Stimulated activated CD4-positive, alpha-beta T cell treated with anti-CD3 and anti-CD28 coated beads, Interleukin-2, amount 100 ng/mL, for 48 hours (primary cell): ENCODE measurements at regions not wholly inside any gene's neighbourhood (a gene's known extent, or its start where the extent isn't known, plus 50 kb on each side); places are given as distances from the start of the nearest gene placed in this dataset.
"Not testable (repeated sequence)": the region's sequence is repeated elsewhere in the genome, so short reads cannot be mapped to it uniquely, and the experiment has no call there.

ENCODE experiments used
- DNase-seq, 2 donors: peaks; one replicate each; pipeline ENCODE4 v3.0.0-alpha.2; 2020

DNA sequence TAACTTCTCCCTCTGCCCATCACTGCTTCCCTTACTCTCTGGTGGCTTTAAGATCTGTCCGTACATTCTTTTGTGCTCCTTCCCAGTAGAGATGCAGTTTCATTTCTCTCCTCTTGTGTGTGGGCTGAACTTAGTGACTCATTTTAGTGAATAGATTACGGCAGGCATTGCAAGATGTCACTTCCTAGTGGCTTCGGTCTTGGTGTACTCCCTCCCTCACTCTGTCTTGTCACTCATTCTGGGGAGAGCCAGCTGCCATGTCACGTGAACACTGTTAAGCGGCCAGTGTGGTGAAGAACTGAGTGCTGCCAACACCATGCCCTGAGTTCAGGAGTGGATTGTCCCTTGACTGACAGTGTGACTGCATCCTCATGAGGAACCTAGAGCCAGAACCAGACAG, 115.9 kb downstream of the OTOR start:
- no peak for DNase-seq

DNA sequence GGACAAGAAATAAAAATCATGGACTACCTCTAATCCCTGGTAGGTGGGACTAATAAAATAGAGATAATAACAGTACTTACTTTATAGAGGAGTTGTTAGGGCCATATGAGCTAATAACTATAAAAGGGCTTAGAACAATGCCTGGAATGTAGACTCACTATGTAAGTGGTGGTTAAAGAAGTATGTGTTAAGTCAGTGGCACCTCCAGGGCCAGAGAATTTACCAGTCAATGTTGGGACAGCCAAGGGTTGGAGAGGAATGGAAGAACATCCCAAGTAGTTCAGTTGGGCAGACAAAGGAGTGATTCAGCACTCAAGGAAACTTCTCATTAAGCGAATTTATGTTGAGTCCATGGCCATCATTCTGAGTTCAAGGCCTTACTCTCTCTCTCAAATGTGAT, 116.8 kb downstream of the OTOR start:
- DNase-seq: no peak

DNA sequence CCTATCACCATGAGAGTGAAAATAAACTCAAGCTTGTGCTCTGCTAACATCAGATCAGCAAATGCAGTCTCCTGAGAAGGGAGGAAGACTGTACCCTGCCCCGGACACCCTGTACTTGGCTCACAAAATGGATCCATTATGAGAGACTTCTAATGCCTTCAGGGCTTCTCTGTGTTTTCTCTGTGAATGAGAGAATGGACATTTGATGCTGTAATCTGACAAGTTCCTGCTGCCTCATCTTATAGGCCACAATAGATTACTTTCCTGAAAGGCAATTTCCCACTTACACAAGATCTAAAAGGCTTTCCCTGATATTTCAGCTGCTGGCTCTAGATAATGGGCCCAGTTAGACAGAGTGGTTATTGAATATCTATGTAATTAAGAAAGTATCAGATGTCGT, 117.2 kb downstream of the OTOR start:
- no peak for DNase-seq

DNA sequence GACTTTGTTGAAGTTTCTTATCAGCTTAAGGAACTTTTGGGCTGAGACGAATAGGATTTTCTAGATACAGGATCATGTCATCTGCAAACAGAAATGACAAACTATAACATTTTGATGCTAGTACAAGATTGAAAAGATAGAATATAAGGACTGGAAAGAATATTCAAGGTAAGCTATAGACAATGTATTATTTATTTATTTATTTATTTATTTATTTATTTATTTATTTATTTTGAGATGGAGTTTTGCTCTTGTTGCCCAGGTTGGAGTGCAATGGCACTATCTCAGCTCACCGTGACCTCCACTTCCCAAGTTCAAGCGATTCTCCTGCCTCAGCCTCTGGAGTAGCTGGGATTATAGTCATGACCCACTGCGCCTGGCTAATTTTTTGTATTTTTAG, 125.0 kb downstream of the OTOR start:
- not testable (repeated sequence) for DNase-seq

DNA sequence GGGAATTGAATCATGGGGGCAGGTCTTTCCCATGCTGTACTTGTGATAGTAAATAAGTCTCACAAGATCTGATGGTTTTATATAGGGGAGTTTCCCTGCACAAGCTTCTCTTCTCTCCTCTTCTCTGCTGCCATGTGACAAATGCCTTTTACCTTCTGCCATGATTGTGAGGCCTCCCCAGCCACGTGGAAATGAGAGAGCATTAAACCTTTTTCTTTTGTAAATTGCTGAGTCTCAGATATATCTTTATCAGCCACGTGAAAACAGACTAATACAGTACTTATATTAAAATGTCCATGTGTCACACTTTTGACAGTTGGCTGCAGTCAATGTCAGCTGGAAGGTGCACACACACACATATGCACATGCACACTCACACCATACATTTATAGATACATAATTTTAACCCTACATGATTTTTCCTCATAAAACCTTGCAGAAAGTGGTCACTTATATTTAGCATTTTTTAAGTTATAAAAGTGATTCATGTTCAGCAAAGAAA, 128.9 kb downstream of the OTOR start:
- DNase-seq: no peak

DNA sequence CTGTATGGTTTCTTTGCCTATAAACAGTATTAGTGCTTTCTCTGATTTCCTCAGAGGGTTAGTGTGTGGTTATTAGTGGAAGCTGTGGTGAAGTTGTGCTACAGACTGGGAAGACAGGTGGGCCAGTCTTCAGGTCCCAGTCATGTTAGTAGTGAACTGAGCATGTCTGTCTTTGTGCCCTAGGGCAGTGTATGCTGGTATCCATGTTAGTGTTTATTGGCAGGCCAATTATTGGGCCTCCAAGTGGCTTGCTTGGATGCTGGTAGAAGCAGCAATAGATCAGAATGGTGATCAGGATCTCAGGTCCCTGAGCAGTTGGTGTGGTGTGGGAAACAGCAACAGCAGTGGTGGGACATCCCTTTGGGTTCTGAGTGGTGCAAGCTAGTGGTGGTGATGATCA, 137.6 kb downstream of the OTOR start:
- no peak for DNase-seq

DNA sequence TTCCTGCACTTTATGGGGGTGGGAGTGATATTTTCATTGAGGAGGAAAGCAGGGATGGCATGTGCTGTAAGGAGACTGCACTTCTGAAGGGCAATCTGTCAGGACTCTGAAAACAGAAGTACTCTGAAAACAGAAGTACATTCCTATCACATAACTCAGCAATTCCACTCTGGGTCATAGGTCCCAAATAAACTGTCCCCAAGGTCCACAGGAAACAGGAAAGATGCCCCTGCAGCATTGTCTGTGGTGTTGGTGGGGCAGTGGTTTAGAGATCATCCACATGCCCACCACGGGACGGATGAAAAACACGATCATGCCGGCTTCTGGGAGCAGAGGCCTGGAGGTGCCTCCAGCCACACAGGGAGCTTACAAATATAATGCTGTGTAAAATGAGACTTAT, 150.3 kb downstream of the OTOR start:
- no peak for DNase-seq

DNA sequence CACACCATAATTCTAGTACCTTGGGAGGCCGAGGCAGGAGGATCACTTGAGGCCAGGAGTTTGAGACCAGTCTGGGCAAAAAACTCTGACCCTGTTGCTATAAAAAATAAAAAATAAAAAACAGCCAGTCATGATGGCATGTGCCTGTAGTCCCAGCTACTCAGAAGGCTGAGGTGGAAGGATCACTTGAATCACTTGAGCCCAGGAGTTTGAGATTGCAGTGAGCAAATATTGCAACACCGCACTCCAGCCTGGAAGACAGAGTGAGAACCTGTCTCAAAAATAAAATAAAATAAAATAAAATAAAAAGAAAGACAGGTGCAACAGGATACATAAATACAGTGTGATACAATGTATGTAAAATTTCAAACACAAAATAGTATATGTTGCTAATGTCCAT, 154.5 kb downstream of the OTOR start:
- DNase-seq: no peak

DNA sequence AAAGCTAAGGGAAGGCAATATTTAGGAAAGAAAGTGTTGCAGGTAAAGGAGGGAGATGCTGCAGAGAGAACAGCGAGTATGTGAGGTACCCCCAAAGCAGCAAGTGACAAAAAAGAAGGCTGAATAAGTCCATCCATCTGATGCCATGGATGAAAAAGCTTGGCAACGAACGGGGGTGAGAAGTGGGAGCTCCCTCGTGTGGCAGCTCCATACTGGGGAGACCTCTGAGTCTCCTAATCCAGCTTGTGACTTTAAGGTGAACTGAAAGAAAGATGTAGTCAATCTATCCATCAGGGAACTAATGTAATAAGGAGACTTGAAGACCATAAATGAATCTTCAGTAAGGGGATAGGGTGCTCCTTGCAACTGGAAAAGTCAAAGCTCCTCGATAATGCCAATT, 156.6 kb downstream of the OTOR start:
- no peak for DNase-seq

DNA sequence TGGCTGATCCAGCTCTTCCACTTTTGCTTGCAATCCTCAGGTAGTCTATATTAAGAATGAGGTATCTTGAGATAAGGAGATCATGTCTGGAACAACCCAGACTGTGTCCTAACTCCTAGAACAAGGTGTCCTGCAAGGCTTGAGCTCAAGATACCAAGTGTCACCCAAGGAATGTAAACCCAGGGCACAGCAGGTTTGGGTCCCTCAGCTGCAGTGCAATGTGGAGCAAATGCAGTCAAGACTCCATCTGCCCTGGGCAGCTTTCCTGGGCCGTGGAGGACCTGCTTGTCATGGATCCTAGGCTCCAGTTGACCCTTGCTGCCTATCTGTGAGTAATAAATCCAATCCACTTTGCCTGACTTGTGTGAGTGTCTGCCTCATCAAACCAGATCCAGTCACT, 166.1 kb downstream of the OTOR start:
- DNase-seq: no peak

DNA sequence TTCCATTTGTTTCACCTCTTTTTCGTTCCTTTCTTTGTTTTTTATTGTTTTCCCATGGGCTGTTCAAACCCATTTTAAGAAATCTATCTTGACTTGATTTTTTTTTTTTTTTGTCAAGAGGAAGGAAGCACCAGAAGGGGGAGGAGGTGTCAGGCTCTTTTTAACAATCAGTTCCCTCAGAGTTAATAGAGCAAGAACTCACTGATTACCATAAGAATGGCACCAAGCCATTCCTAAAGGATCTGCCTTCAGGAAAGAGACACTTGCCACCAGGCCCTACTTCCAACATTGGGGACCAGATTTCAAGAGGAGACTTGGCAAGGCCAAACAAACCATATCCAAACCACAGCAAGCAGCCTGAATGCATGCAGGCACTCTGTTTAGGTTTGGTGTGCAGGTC, 168.0 kb downstream of the OTOR start:
- no peak for DNase-seq

DNA sequence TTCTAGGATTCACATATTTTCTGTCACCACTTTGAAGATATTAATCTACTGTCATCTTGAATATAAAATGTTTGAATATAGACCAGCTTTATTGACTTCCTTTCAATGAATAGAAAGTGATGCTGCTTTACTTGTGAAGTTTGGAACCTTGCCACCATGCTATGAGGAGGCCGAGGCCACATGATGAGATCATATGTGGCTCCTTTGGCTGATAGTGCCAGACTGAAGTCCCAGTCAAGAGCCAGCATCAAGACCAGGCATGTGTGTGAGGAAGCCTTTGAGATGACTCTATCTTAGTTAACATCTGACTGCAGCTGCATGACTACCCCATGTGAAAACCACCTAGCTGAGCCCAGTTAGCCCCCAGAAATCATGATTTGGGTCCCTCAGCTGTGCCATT, 169.5 kb downstream of the OTOR start:
- DNase-seq: no peak

DNA sequence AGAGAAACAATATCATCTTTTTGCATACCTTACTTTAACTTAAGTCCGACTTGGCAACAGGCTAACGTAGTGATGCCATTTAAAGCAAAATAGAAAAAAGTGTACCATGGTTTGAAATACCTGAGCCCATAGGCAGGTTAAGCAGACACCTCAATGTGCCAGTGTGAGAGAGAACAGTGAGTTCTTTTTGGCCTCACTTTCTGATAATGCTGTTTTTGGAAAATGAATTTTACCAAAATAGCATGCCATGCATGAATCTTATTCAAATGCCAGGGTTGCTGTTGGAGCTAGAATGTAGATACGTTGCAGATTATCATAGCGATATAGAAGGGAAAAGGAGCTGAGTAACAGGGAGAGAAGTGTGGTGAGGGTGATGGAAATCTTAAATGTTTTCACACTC, 170.2 kb downstream of the OTOR start:
- no peak for DNase-seq

DNA sequence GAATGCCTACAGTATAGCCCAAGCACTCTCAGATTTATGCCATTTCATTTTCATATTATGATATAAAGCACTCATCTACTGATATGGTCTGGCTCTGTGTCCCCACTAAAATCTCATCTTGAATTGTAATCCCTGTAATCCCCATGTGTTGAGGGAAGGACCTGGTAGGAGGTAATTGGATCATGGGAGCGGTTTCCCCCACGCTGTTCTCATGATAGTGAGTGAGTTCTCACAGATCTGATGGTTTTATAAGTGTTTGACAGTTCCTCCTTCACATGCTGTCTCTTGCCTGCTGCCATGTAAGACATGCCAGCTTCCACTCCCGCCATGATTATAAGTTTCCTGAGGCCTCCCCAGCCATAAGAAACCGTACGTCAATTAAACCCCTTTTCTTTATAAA, 171.7 kb downstream of the OTOR start:
- no peak for DNase-seq

DNA sequence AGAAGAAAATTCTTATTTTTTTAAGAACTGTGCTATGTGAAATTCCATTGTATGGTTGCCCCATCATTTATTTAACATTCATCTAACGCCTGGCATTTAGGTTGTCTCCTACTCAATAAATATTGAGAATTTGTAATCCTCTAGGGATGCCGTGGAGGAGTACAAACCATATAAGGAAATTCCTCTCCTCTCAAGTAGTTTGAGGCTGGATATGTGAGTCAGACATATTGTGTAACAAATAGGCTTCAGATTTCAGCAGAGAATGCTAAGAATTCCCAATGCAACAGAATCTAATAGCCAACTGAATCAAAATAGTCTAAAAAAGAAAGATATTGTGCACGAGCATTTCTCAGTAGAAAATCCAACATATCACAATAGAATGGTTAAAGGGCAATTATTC, 174.7 kb downstream of the OTOR start:
- no peak for DNase-seq

DNA sequence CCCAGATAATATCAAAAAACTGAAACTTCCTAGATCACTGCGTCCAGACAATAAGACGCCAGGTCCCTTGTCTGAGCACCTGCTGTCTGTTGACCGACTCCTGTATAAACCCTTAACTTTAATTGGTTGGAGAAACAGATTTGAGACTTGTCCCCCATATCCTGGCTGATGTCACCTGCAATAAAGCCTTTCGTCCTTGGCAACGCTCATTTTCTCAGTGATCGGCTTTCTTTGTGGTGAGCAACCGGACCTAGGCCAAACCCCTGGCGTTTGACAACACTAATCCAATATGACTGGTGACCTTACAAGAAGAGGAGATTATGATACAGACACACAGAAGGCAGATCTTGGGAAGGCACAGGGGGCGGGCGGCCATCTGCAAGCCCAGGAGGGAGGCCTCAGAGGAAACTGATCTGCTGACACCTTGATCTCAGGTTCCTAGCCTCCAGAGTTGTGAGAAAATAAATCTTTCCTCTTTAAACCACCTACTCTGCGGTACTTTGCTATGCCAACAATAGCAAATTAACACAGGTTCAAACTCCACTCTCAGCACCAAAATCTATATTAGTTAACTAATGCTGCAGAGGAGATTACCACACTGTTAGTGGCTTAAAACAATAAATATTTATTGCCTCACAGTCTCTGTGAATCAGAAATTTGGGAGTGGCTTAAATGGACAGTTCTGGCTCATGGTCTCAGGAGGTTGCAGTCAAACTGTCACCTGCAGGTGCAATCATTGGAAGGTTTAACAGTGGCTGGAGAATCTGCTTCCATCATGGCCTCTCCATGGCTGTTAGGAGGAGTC, 178.7 kb downstream of the OTOR start:
- no peak for DNase-seq

DNA sequence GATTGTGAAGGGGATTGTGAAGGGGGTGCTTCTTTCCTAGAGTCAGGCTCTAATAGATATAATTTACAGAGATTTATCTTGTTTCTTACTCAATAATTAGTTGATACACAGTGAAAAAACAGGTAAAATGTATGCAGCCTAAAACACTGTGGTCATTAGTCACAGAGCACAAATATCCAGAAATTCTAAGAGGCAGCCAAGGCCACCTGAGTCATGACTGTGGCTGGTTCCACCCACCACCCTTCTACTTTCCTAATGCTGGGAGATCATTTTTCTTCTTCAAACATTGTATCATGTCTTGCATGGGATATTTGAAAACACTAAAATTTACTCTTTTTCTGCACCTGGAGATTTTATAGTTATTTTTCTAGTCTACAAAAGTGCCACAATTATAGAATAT, 181.6 kb downstream of the OTOR start:
- DNase-seq: no peak

DNA sequence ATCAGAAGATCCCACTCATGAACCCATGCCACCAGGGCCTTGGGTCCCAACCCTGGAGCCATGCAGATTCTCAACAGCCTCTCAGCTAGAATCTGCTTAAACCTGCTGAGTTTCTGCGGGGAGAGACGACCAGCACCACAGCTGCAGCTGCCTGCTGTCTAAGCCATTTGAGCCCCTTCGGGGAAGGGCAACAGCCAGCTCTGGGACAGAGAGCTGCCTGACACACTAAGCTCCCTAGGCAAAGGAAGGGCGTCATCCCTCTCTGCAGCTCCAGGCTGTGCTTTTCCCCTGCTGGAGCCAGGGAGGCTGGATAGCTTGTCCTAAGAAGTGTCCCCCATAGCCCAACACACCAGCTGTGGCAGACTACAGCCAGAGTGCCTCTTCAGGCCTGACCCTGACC, 182.5 kb downstream of the OTOR start:
- DNase-seq: no peak

DNA sequence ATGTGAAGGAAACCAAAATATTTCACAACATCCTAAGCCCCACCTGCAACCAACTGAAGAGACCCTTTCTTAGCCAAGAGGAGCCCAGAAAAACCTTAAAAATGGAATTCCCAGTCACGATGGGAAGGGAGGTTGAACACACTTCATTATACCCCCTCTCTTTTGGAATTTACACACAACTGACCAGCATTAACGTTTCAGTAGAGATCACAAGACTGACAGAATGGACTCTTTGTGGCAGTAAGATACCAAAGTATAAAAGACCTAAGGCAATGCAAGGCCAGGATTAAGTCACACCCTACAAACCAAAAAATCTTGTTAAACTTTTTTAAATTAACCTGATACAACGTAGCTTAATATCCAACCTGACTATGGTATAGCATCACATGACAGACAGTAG, 190.9 kb downstream of the OTOR start:
- DNase-seq: no peak

DNA sequence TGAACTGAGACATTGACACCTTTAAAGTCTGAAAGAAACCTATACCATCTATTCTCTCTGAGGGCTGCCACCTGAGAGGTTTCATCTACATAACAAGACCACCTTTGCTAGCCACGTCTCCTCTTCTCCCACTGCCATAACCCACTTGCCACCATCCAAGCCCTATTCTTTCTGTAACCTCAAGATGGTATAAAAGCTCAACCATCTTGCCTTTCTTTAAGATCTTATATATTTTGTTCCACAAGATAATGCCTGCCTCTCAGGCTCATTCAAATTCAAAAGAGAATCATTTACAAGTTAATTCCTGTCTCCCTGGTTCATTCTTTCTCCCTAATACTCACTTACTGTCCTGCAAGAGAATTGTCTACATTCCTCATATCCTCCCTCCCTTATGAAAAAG, 192.5 kb downstream of the OTOR start:
- no peak for DNase-seq

DNA sequence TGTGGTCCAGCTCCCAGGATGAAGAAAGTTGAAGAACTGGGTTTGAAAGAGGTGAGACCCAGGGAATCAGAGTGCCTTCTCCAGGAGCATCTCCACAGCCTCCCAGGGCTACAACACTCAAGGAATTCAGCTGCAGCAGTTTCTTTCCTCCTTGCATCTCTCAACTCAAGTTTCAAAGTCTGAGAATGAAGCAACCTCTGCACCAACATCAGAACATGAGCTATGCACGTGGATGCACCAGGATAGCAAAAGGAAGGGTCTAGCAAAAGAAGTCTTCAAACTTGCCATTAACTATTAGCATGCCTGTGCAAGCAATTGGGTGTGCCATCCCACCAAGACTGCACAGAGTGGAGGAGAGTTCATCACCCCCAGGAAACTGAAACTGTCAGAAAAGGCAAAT, 193.9 kb downstream of the OTOR start:
- no peak for DNase-seq

DNA sequence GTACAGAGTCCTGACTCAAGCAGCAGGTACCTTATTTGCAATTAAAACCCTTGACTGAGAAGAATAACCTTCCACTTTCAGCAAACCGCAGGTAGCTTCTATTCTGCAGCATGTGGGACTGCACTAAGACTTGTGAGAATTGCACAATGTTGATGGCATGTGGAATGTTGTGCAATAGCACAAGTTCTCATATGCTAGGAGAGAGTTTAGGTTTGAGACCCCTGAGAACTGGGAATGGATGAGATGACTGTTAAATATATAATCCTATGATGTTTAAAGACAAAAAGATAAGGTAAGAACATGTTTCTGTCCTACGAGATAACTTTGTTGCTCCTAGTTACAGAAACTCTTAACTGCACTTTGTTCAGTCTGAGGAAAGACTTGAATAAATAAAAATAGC, 194.6 kb downstream of the OTOR start:
- no peak for DNase-seq

DNA sequence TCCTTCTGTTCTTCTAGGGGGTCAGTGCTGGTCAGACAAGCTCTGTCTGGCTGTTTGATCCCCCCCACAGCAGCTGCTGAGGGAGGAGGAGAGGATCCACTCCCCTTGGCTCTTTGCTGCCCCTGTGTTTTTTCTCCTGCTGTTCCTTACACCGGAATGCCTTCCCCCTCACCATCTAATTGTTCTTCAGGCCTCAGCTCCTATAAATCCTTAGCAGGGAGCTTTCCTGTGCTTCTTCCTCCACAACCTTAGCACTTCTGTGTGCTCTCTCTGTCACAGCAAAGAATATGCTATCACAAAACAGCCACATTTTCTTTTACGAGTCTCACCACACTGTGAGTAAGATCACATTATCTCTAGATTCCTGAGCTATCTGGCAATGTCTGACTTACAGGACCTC, 196.6 kb downstream of the OTOR start:
- no peak for DNase-seq

DNA sequence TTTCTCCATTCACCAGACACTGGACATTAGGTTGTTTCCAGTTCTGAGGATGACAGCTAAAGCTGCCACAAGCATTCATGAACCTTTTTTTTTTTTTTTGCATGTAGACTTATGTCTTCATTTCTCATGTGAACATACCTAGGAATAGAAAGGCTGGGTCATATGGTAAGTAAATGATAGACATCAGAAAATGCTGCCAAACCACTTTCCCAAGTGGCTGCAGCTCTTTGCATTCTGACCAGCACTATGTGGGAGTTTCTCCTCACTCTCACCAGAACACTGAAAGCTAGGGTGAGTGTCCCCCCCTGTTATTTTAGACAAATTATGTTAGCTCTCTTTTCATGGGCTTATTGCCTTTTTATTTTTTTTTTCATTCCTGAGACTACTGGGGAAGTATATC, 197.5 kb downstream of the OTOR start:
- no peak for DNase-seq

DNA sequence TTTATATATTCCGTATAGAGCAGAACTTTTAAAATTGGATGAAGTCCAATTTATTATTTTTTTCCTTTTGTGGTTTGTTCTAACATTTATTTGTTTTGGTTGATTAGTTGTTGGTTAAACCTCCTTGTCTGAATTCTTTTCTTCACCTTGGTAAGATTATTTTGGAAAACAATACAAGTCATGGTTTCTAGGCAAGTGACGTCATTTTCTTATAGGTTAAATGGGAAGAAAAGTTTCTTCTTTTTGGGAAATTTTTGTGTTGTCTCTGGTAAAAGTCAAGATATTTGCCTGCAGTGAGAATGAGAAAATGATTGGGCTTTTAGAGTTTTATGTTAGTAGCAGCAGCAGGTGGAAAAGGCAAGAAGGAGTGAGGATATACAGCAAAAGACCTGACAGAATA, 197.9 kb downstream of the OTOR start:
- DNase-seq: no peak
